Spleen (tissue), 7 donors: ENCODE measurements at regions not wholly inside any gene's neighbourhood (a gene's known extent, or its start where the extent isn't known, plus 50 kb on each side); places are given as distances from the start of the nearest gene placed in this dataset.

ENCODE experiments used
- POLR2A ChIP-seq, 3 donors: fragments of 450-650 bp; IDR thresholded peaks; one replicate each; pipeline ENCODE4 v1.5.1; 2017; ENCODE audit warnings: antibody characterized with exemption in 3 of 3, mild to moderate bottlenecking in 1 of 3
- POLR2AphosphoS5 ChIP-seq, 3 donors: sonication (generic); formaldehyde crosslinking; IDR thresholded peaks; one replicate each; pipeline ENCODE4 v1.5.1; 2017; ENCODE audit warnings: antibody characterized with exemption in 3 of 3
- TF ChIP-seq, protein P1 (sequence below), 11 experiments: fragments of 200-600 bp in 7 of 11; fragments of 450-650 bp in 4 of 11; sonication (generic) in 4 of 11; IDR thresholded peaks in 8 of 11; conservative IDR thresholded peaks in 3 of 11; 1 replicate in 7 of 11; 2 replicates in 4 of 11; pipeline versions ENCODE4 v1.4.0 to v1.8.0; 2016 to 2021; ENCODE audit warnings: antibody characterized with exemption in 11 of 11, inconsistent platforms in 4 of 11, mild to moderate bottlenecking in 1 of 11
- donor health status: DM: no; HTN: no; CAD: no; lungs with moderate emphysema.
- donor health status: DM: no; HTN: no; CAD: no.
- donor health status: DM: no; HTN: no; CAD: no.

DNA sequence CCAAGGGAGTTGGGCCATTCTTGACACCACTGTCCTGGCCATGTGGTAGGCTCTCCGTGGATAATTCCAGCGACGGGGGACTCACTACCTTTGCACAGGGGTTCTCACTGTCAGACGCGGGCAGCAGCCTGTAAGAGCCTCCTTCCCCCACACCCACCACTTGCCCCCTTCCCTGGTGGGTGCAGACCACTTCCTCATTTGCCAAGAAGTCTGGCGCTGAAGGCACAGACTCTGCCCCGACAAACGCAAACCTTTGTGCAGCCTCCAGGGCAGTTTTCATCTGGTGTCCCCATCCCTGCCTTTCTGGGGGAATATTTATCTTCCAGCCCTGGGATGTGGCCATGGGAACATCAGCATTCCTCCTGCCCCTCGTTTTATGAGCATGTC lies 422.5 kb downstream of the SHANK2 start:
- TF ChIP-seq, protein P1, sequence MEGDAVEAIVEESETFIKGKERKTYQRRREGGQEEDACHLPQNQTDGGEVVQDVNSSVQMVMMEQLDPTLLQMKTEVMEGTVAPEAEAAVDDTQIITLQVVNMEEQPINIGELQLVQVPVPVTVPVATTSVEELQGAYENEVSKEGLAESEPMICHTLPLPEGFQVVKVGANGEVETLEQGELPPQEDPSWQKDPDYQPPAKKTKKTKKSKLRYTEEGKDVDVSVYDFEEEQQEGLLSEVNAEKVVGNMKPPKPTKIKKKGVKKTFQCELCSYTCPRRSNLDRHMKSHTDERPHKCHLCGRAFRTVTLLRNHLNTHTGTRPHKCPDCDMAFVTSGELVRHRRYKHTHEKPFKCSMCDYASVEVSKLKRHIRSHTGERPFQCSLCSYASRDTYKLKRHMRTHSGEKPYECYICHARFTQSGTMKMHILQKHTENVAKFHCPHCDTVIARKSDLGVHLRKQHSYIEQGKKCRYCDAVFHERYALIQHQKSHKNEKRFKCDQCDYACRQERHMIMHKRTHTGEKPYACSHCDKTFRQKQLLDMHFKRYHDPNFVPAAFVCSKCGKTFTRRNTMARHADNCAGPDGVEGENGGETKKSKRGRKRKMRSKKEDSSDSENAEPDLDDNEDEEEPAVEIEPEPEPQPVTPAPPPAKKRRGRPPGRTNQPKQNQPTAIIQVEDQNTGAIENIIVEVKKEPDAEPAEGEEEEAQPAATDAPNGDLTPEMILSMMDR (IDR thresholded peaks at IDR 0.05 in 8 of 11, conservative IDR thresholded peaks at IDR 0.05 in 3 of 11) = no peak
- TF ChIP-seq POLR2AphosphoS5 (IDR thresholded peaks at IDR 0.05) (no peak), POLR2A (IDR thresholded peaks at IDR 0.05) (no peak)
